ENCODE measurements at regions not wholly inside any gene's neighbourhood (a gene's known extent, or its start where the extent isn't known, plus 50 kb on each side); places are given as distances from the start of the nearest gene placed in this dataset.

GRCh38 chr4:77434299-77435092 lies 171.1 kb upstream of the CXCL13 start:
- TF ChIP-seq, protein P1, sequence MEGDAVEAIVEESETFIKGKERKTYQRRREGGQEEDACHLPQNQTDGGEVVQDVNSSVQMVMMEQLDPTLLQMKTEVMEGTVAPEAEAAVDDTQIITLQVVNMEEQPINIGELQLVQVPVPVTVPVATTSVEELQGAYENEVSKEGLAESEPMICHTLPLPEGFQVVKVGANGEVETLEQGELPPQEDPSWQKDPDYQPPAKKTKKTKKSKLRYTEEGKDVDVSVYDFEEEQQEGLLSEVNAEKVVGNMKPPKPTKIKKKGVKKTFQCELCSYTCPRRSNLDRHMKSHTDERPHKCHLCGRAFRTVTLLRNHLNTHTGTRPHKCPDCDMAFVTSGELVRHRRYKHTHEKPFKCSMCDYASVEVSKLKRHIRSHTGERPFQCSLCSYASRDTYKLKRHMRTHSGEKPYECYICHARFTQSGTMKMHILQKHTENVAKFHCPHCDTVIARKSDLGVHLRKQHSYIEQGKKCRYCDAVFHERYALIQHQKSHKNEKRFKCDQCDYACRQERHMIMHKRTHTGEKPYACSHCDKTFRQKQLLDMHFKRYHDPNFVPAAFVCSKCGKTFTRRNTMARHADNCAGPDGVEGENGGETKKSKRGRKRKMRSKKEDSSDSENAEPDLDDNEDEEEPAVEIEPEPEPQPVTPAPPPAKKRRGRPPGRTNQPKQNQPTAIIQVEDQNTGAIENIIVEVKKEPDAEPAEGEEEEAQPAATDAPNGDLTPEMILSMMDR (IDR thresholded peaks at IDR 0.05; ENCODE audit: low read depth, low read length) = no peak
- no peak for TF ChIP-seq EZH2phosphoT487 (IDR thresholded peaks at IDR 0.05; ENCODE audit: low read depth)
